GM12892 (cell line): ENCODE measurements at regions not wholly inside any gene's neighbourhood (a gene's known extent, or its start where the extent isn't known, plus 50 kb on each side); places are given as distances from the start of the nearest gene placed in this dataset.

ENCODE experiments used
- POLR2A ChIP-seq: IDR thresholded peaks from 2 replicates; pipeline ENCODE4 v1.6.1; 2011; ENCODE audit warnings: low read depth, low read length, control low read depth
- POLR2AphosphoS5 ChIP-seq: IDR thresholded peaks from 2 replicates; pipeline ENCODE4 v1.6.1; 2011; ENCODE audit warnings: low read depth, low read length, control low read depth
- TAF1 ChIP-seq: IDR thresholded peaks from 2 replicates; pipeline ENCODE4 v1.6.1; 2011; ENCODE audit warnings: low read depth, mild to moderate bottlenecking, control low read depth, low read length, borderline replicate concordance

DNA sequence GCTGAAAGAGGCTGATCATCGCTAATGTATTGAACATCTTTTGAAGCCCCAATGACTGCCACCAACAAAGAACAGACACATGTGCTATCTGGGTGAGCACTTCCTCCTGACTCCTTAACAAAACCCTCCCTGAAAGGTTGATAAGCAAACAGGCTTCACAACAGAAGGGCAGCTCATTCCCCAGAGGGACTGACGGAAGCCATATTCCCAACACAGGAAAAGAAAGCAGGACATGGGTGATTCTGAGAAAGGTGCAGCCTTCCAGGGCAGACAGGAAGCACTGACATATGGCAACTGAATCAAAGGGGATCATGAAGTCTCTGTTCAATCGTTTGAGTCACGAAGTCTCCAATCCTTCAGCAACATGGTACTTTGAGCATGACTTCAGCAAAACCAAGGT lies 929.0 kb downstream of the MCTP2 start:
- TF ChIP-seq POLR2AphosphoS5 (no peak), POLR2A (no peak), TAF1 (no peak)
